NCI-H460 (cell line): ENCODE measurements at regions not wholly inside any gene's neighbourhood (a gene's known extent, or its start where the extent isn't known, plus 50 kb on each side); places are given as distances from the start of the nearest gene placed in this dataset.

Experiments used
- DNase-seq: peaks from one replicate; pipeline ENCODE4 v3.0.0-alpha.2; 2016; ENCODE audit warnings: low read depth; ENCODE audit errors: extremely low read depth

DNA sequence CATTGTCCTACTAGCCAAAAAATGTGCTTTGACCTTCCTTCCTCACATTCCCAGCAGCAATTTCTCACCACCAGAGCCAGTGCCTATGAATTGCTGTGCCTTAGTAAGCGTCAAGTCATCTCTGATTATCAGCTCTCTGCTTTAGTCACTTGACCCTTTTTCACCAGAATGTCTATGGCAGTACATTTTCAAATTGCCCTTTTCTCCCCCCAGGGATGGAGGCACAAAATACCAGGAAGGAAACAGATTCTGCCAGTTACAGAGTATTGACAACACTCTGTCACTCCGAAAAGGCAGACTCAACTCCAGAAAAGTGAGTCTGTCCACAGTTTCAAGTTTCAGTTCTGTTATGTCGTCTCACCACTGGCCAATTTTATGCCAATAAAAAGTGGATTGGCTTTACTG, 167.4 kb downstream of the TNFSF18 start:
- no peak for DNase-seq

DNA sequence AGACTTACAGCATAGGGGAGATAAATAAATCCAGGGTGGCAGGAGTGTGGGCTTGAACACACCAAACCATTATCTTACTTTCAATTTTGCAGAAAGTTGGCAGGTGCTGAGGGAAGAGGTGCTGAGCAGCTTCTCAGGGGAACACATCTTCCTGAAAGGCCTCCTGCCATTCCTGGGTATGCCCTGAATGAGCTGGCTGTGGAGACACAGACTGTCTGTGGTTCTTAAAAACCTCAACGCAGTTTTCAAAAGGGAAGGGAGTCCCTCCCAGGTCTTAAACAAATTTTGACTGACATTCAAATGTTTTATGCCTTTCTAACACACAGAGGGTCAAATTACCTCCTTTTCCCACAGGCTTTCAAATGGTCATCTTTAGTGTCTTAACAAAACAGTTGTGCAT, 166.9 kb downstream of the TNFSF18 start:
- no peak for DNase-seq

DNA sequence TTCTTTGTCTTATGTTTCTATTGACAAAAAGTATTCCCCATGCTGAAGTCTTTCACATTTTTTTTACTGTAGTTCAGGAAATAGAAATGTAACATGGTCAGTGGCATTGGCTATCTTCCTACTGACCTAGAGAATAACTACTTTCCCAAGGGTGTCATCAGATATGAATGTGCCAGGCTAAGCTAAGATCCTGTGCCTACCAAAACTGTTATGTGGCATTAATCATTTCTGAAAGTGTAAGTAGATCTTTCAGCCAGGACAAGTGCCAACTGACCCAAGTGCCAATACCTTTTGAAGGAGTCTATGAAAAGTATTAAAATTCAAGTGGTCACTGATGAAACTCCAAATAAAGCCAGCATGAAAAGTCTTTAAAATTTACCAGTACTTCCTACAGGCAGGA, 165.3 kb downstream of the TNFSF18 start:
- DNase-seq: no peak

DNA sequence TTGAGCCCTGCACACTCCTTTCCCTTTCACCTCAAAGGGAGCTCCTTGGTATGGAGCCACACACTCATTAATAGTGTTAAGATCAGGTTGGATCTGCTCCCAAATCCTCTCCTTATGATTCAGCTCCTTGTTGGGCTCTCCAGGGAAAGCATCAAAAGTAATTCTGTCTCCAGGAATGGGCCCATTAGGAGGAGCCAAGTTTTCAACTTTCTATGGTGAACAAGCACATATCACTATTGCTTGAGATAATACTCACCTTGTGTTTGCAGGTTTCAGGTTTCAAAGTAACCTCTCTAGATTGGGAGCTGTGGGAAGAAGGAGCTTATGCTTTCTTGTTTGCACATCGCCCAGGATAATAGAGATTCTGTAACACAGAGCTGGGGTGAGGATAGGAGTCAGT, 164.8 kb downstream of the TNFSF18 start:
- DNase-seq: no peak

DNA sequence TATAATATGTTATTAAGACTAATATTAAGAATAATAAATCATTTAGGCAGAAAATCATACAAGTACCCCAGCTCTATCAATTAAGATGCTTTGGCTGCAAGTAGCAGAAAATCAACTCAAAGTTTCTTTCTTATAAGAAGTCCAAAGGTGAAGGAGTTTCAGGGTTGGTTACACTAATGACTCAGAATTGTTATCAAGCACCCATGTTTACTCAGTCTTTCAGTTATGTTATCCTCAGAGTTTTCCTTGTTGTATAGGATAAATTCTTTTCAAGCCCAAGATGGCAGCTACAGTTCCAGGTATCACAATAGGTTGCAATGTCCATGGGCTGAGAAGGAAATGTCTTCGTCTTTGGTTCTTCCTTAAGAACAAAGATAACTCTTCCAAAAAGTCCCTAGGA, 163.6 kb downstream of the TNFSF18 start:
- DNase-seq: no peak

DNA sequence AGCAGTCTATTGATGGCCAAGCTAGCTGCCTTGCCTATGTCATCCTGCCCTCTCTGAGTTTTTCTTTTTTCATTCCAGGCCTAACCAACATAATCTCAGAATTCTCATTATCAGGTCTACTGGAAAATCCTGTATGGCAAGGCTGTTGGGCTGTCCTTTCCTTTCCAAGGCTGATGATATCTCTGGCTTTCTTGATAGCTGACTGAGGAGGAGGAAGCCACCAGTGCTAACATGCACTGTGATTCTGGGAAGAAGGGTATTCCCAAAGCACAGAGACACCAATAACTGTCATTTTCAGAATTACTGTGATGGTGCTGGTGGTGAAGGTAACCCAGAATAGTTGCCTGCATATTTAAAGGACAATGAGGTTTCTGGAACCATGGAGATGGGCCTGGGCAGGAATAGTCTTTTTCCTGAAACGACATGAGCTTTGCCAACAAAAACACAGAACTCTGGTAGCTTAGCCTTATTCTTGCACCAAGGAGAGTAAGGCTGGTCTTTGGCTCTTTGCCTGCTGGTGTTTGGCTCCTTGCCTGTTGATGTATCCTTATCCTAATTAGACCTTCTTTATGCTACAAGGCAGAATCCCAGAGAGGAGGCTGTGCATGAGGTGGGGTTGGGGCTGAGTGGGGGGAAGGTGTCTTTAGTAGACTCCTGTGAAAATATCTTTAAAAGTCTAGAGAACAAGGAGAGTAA, 157.4 kb downstream of the TNFSF18 start:
- DNase-seq: no peak

DNA sequence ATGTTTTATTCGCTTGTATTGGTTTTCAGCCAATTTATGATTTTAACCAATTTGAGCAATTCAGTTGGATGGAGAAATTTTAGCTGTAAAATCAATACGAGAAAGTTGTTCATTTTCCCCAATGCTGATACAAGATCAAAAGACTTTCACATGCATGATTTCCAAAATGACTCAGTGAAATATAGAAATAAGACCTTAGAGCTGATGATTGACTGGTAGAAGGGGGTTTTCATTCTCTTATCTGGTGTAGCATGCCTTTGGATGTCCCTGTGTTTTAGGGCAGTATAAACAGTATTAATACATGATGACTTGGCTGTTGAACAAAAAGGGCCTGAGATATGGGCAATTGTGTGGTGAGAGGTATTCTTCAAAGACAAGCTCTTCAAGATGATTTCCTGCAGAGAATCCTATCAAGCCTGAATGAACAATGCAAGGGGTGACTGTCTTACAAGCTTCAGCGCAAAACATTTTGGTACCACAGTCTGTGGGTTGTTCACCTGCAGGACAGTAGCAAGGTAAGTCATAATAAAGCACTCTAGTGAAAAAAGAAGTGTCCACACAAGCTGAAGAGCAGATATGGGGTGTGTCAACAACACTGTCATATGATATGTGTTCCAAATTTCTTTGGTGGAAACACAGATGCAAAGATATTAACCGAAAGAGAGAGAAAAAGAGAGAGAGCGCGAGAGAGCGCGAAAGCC, 156.2 kb downstream of the TNFSF18 start:
- DNase-seq: no peak

DNA sequence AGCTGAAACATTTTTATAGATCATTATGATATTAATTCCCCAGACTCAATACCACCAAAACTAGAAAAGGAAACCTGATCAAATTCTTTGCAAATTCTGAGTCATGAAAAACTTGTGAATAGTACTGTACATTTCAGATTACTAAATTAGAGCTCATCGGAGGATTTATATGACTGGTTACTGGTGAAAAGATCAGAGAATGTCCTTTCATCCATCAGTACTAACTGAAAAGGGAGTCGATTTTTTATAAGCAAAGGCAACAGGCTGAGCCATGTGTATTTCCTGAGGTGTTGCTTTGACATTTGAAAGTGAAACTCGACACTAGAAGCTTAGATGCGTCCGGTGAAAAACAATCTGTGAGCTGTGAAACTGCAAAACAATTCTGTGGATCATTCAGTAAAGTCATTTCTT, 155.7 kb downstream of the TNFSF18 start:
- peak; percentile 62 for DNase-seq

DNA sequence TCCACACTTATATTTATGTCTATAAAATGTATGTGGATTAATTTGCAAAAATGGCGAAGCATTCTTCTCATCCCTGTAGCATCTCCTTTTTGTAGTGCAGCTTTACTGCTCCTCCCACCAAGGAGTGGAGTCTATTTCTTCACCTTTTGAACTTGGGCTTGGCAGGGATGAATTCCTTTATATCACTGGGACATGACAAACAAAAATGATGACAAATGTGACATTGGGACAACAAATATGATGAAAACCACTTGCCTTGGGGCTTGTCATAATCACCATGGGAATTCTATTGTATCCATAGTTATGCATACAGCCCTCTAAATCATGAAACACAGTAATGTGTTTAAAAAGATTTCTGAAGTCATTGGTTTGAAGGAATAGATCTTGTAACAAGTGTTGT, 155.0 kb downstream of the TNFSF18 start:
- peak; percentile 86 for DNase-seq

DNA sequence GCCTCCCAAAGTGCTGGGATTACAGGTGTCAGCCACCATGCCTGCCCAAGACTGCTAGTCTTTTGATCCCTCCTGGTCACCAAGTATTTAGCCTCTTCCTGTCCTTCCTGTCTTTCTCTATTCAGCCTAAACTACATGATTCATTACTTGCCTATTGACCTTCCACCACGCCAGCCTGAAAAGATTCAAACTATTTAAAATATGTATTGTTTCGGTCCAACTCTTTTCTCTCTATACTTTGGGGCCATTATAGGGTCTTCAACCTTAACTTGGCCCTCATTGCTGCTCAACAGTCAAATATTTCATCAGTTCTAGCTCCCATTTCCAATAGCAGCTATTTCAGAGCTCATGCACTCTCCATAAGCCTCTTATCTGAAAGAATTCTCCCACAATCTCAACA, 153.0 kb downstream of the TNFSF18 start:
- DNase-seq: no peak

DNA sequence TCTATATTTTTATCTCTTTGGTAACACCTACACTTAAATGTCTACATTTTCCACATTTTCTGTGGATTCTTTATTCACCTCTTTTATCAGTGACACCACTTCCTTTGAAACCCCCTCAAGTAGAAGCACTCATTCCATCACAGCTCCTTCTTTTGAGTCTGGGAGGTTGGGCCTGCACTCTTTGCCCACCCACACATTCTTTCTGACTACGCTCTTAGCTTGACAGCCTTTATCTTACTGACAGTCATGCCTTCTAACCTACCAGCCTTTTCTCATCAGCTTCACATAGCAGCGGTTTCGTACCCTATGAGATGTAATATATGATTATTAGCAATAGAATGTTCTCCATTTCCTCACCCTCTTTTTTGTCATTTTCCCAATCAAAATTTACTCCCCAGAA, 151.9 kb downstream of the TNFSF18 start:
- no peak for DNase-seq

DNA sequence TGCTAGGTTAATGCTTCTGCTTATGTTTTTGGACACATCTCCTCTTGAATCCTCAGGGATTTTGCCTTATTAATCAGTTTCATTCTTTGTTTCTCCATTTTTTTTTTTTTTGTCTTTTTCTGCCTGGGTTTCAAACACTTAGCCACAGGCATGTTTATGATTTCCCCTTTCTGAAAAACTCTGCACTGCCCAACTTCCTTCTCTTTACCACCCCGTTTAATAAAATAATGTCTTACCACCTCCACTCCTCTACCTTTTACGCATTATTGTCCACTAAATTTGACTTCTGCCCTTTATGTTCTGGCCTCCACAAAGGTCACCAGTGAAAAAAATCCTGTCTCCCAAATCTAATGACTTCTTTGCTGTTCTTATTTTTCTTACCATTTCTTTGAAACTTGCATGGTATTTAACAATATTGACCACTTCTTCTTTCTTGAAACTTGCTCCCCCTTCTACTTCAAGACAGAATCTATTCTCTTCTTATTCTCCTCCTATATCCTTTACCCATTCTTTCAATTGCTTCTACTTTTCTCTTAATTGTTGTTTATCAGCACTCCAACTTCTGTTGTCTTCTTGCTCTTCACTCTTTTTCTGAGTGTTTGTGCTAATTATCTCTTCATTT, 150.3 kb downstream of the TNFSF18 start:
- no peak for DNase-seq

DNA sequence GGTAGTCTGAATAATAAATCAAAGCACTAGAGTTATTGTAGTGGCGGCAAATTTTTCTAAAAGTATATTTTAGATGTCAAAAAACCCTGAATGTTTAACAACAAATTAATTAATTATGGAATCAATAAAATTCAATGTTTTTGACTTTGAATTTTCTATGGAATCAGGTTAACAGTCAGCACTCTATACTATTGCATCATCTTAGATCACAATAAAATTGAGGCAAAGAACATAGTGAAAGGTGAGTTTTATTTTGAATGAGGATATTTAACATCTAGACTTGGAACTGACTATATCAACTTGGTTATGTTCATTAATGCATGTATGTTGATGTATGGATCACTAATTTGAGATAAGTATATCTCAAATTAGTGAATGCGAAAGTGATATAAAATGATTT, 148.5 kb downstream of the TNFSF18 start:
- DNase-seq: no peak

DNA sequence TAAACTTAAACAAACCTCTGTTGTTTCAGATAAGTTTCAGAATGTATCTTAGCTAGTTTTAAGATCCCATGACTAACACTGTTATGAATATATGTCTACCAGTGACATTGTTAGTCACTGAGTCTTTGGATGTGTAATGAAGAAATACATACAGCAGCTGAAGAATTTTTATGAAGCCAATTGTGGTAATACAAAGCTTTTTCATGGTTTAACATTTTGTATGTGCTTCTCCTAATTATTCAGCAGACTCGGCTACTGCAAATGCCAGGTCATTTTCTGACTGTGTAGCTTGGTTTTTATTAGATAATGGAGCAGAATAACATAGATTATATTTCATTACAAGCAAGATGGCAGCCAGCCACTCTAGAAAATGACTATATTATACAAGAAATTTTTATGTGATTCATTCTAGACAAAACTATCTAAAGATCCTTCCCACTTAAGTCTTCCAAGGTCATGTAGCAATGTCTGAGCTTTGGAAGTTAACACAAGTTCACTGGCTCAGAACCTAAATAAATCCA, 147.8 kb downstream of the TNFSF18 start:
- no peak for DNase-seq

DNA sequence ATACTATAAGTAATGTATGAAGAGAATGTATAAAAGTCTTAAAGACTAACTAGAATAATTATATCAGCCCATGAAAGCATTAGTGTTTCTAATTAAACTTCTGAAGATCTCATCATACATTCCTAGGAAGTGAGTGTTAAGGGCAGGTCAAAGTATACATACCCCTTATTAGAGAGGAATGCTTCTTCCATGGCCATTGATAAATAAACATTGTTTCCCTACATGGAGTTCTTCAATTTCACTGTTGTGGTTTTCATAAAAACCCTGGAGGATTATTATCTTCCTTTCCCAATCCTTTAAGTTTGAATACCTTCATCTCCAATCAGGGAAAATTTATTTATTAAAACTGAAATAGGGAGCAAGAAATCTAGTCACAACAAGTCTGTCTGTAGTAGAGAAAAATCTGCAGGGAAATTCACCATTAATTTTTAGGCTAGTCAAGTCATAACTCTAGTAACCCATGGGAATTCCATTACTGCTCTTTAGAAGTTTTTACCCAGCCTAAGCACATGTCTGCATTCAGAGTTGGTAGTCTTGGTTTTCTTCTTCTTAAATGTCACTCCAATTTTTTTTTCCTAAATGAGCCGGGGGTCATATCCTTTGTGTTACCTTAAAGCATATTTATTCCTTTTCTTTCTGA, 147.0 kb downstream of the TNFSF18 start:
- DNase-seq: no peak

DNA sequence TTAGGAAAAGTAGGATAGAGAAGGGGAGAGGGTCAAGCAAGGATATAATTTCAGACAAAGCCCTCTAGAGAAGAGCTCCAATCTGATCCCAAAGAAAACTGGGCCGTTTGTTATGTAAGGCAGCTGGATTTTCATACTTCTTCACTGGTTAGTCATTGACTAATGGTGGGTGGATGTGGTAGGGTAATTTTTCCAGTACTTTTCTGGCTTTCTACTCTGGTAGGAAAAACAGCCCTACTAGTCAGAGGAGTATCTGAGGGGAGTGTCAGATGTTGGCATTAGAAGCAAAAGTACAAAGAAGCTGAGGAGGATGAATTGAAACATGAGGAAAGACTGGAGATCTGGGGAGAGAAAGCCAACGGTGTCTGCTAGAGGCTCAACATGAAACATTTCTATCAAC, 145.3 kb downstream of the TNFSF18 start:
- no peak for DNase-seq

DNA sequence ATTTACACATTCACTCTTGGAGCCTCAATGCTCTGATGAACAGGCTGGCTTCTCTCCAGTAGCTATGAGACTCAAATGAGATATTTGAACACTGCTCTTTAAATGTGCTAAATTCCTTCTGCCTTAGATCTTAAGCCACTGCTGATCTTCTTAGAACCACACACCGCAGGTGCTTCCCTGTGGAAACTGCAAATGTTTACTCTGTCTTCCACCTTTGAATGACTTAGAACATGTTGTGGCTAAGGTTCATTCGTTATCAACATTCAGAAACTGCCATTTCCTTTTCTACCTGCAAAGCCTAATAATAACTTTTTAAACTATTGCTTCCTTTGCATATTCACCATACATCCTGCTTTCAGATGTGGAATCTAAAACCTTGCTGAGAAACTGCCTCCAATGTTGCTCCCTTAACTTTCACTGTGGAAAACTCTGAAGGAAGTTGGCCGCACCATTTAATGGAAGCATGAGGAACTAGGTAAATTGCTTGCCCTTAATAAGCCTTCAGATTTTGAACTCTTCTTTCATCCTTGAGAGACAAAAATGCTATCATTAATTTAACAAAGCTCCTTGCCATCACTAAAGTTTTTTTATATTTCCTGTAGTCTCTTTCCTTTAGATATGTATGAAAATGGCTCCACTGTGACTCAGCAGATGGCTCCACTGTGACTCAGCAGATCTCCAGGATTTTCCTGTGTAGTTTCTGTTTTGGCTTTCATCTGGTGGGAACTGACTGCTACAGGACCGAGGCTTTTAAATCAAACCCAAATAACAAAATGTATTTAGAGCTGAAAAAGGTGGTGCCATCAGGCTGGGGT, 143.8 kb downstream of the TNFSF18 start:
- DNase-seq: peak; percentile 67

DNA sequence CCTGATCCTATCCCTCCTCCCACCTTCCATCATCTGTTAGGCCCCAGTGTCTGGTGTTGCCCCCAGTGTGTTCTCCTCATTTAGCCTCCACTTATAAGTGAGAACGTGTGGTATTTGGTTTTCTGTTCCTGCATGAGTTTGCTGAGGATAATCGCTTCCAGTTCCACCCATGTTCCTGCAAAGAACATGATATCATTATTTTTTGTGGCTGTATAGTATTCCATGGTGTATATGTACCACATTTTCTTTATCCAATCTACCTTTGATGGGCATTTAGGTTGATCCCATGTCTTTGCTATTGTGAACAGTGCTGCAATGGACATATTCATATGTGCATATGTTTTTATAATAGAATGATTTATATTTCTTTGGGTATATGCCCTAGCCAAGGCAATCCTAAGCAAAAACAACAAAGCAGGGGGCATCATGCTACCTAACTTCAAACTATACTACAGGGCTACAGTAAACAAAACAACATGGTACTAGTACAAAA, 142.9 kb downstream of the TNFSF18 start:
- DNase-seq: no peak

DNA sequence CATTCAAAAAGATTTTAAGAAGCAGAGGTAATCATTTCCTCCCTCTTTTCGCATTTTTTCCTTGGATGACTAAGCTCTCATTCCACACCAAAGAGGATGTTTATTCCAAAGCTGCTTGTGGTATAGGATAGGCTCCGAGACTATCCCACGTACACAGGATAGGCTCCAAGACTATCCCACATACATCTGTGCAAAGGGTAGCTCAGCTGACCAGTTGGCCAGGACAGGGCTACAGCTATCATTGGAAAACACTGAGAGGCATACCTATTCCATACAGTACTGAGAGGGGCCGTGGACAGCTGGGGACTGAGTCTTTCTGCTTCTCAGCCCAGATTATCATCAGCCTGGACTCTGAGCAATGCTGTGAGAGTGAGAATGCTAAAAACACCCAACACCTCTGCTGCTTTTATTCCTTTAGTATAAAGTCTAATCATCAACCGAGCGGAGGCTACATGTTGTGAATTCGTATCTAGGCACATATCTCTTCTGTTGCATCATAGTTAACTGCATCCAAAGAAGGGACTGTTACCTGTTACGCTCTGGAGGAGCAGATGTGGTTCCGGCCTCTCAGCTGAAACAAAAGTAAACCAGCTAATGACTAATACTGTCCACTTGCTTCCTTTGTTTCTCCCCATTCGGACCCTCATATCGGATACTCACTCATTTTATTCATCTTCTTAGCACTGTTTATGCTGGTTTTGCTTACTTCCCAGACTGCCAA, 141.0 kb downstream of the TNFSF18 start:
- DNase-seq: no peak

DNA sequence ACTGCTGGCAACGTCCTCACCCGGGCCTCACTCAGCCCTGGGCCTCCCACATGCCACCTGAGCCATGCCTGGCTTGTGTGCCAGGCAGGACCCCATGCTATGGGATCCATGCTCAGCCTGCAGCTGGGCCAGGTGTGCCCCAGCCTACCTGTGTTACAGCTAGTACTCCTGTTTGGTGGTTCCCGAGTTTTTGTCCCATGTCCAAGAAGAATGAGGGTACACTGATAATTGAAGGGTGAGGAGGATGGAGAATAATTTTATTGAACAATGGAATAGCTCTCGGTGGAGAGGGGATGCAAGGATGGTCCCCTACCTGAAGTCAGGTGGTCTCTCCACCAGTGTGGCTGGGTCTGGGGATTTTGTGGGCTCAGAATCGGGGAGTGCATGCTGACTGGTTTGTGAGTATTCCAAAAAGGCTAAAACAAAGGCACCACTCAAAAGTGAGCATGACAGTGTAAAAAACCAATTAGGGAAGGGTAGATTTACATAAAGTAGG, 137.9 kb downstream of the TNFSF18 start:
- no peak for DNase-seq
